ENCODE measurements at regions not wholly inside any gene's neighbourhood (a gene's known extent, or its start where the extent isn't known, plus 50 kb on each side); places are given as distances from the start of the nearest gene placed in this dataset.

DNA sequence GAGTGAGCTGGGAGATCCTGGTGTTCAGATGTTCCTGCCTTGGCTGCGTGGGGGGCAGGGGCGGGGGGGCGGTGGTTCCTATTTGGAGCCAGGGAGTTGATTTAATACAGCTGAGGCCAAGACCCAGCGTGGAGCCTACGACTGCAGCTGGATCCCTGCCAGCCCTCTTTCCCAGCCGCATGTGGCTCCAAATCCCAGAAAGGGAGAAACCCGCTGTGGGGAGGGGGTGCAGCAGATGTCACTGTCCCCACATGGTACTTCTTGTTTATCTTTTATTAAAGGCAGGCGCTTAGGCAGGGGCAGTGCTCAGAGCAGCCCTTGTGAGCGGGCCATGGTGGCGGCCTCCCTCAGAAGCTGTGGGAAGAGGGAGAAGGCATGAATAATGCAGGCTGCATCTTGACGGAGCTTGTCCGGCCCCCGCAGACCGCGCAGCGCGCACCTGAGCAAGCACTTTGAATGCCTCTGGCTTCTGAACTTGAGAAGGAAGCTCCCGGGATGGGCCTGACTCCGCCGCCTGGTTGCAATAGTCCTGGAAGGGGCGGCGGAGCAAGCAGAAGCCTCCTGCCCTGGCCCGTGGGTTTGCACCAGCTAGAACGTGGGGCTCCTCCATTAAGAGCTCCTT is 112.1 kb downstream of the GLI2 start:
- Mint-ChIP-seq H3K9me3 (peaks cover 11% of the 10 kb centered on the region), H3K27me3 (ENCODE audit: low read depth) (no peaks in the 10 kb centered on the region), H3K4me3 (no peak overlapping the region), H3K36me3 (ENCODE audit: insufficient read depth) (no peaks in the 10 kb centered on the region), H3K4me1 (ENCODE audit: low read depth) (no peaks in the 10 kb centered on the region)
- DNase-seq (no peak), ATAC-seq (no peak)

GRCh38 chr2:120849278-120849677 is 113.6 kb downstream of the GLI2 start:
- DNase-seq = no peak
- Mint-ChIP-seq H3K9me3 (peaks cover 11% of the 10 kb centered on the region), H3K4me3 (no peak overlapping the region), H3K27me3 (ENCODE audit: low read depth) (no peaks in the 10 kb centered on the region), H3K4me1 (ENCODE audit: low read depth) (no peaks in the 10 kb centered on the region), H3K36me3 (ENCODE audit: insufficient read depth) (no peaks in the 10 kb centered on the region)
- no peak for ATAC-seq

DNA sequence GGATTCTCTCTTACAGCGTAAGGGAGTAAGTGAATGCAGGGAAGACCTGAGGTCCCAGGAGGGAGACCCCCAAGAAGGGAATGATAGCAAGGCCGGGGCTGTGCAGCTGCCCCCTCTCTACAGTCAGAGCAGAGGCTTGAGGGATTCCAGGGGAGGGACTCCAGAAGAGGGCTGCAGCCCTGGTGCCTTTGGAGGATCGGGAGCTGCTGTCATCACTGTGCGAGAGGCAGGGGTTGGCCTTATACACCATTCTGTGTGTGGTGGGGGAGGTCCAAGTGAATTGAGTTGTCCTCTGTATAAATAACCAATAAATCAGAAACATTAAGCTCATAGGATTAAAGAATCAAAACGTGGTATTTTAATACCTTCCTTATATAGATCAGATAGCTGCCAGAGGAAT is 114.9 kb downstream of the GLI2 start:
- no peak for ATAC-seq
- H3K9me3 Mint-ChIP-seq = peaks cover 11% of the 10 kb centered on the region
- no peak overlapping the region for H3K4me3 Mint-ChIP-seq
- no peaks in the 10 kb centered on the region for H3K36me3 Mint-ChIP-seq (ENCODE audit: insufficient read depth)
- no peaks in the 10 kb centered on the region for H3K27me3 Mint-ChIP-seq (ENCODE audit: low read depth)
- no peak for DNase-seq
- H3K4me1 Mint-ChIP-seq (ENCODE audit: low read depth) = no peaks in the 10 kb centered on the region

DNA sequence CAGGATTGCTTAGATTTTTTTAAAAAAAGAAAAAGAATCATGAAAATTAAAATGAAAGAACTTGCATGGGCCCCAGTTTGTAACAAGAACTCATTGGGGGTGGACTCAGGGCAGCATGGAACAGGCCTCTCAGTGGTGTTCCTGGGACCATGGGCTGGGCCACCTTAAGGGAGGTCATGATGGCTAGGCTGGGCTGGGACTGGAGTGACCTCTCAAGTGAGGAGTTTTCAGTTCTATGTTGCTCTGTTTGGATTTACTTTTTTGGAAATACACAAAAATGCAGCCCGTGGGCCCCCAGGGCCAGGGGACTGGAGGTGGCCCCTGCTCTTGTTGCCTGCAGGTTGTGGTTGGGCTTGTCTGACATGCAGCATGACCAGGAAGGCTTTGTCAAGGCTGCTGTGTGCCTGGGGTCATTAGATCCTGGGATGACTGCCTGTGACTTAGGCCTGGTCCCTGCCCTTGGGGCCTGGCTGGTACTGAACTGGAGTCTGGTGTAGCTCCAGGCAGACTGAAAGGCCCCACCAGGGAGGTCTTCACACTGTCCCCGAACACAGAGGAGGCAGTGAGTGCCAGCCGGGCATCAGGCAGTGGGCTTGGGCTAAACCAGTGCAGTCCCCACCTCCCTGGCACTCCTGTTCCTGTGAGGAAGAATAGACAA is 115.6 kb downstream of the GLI2 start:
- no peak overlapping the region for H3K4me3 Mint-ChIP-seq
- no peaks in the 10 kb centered on the region for H3K27me3 Mint-ChIP-seq (ENCODE audit: low read depth)
- H3K36me3 Mint-ChIP-seq (ENCODE audit: insufficient read depth) = no peaks in the 10 kb centered on the region
- no peaks in the 10 kb centered on the region for H3K4me1 Mint-ChIP-seq (ENCODE audit: low read depth)
- peaks cover 11% of the 10 kb centered on the region for H3K9me3 Mint-ChIP-seq
- DNase-seq (no peak), ATAC-seq (no peak)

- Mint-ChIP-seq H3K36me3 (ENCODE audit: insufficient read depth) (no peaks in the 10 kb centered on the region), H3K27me3 (ENCODE audit: low read depth) (no peaks in the 10 kb centered on the region)
- no peak for ATAC-seq
These were observed 116.6 kb downstream of the GLI2 start for GRCh38 chr2:120852200-120852815.

GRCh38 chr2:120853306-120854013 is 117.8 kb downstream of the GLI2 start:
- no peak for ATAC-seq
- H3K9me3 Mint-ChIP-seq = peaks cover 11% of the 10 kb centered on the region
- DNase-seq = no peak
- H3K27me3 Mint-ChIP-seq (ENCODE audit: low read depth) = no peaks in the 10 kb centered on the region
- no peaks in the 10 kb centered on the region for H3K36me3 Mint-ChIP-seq (ENCODE audit: insufficient read depth)
- no peaks in the 10 kb centered on the region for H3K4me1 Mint-ChIP-seq (ENCODE audit: low read depth)
- H3K4me3 Mint-ChIP-seq = no peak overlapping the region

More at GRCh38 chr2:120852200-120852815, 116.6 kb downstream of the GLI2 start:
- DNase-seq = no peak
- peaks cover 11% of the 10 kb centered on the region for H3K9me3 Mint-ChIP-seq
- H3K4me1 Mint-ChIP-seq (ENCODE audit: low read depth) = no peaks in the 10 kb centered on the region
- no peak overlapping the region for H3K4me3 Mint-ChIP-seq

GRCh38 chr2:120854014-120854620 is 118.4 kb downstream of the GLI2 start:
- DNase-seq = no peak
- Mint-ChIP-seq H3K36me3 (ENCODE audit: insufficient read depth) (no peaks in the 10 kb centered on the region), H3K4me1 (ENCODE audit: low read depth) (no peaks in the 10 kb centered on the region), H3K27me3 (ENCODE audit: low read depth) (no peaks in the 10 kb centered on the region), H3K4me3 (no peak overlapping the region), H3K9me3 (peaks cover 11% of the 10 kb centered on the region)
- ATAC-seq = no peak

GRCh38 chr2:120854766-120855530 is 119.3 kb downstream of the GLI2 start:
- H3K4me3 Mint-ChIP-seq = no peak overlapping the region
- no peaks in the 10 kb centered on the region for H3K27me3 Mint-ChIP-seq (ENCODE audit: low read depth)
- peaks cover 4% of the 10 kb centered on the region for H3K9me3 Mint-ChIP-seq
- H3K36me3 Mint-ChIP-seq (ENCODE audit: insufficient read depth) = no peaks in the 10 kb centered on the region
- DNase-seq (no peak), ATAC-seq (no peak)
- no peaks in the 10 kb centered on the region for H3K4me1 Mint-ChIP-seq (ENCODE audit: low read depth)

DNA sequence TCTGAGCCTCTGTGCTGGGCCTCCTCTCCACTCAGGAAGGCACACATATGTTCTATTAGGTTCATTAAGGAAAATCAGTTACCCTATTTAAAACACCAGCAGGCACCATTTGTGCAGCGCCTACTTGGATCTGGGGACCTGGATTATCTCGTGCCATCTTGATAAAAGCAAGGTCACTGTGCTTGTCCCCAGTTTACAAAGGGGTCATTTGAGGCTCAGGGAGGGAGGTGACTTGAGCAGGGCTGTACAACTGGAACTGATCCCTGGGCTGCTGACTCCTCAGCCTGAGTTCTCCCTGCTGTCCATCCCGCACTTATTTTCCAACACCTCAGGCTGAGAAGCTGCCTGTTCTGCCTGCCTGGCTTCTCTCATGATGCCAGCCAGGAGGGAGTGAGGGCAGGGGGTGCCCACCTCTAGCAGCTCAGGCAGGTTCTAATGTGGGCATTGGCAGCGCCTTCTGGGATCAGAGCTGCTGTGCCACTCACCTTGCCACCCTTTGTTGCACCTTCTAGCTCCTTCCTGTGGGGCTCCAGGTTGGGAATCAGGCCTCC is 120.3 kb downstream of the GLI2 start:
- H3K9me3 Mint-ChIP-seq = no peaks in the 10 kb centered on the region
- no peak overlapping the region for H3K4me3 Mint-ChIP-seq
- H3K27me3 Mint-ChIP-seq (ENCODE audit: low read depth) = no peaks in the 10 kb centered on the region
- no peak for DNase-seq
- no peaks in the 10 kb centered on the region for H3K36me3 Mint-ChIP-seq (ENCODE audit: insufficient read depth)
- H3K4me1 Mint-ChIP-seq (ENCODE audit: low read depth) = no peaks in the 10 kb centered on the region
- ATAC-seq = no peak

DNA sequence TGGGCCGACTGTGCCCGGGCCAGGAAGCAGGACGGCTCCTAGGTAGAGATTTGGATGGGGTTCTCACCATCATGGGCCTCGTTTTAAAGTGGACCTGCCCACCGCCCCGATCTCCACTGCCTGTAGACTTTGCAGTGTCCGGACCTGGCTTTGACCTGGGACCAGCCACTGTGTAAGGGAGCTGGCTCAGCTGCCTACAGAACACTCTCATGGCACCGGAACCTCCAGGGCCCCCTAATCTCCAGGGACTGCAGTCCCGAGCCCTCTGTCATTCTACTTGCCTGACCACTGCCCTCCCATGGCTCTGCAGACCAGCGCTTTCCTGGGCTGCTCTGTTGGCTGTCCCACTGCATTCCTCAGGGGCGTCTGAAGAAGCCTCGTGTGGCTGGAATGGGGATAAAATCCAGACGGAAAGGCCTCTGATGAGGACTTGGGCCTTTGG is 120.8 kb downstream of the GLI2 start:
- Mint-ChIP-seq H3K9me3 (no peaks in the 10 kb centered on the region), H3K4me1 (ENCODE audit: low read depth) (no peaks in the 10 kb centered on the region), H3K36me3 (ENCODE audit: insufficient read depth) (no peaks in the 10 kb centered on the region), H3K4me3 (no peak overlapping the region), H3K27me3 (ENCODE audit: low read depth) (no peaks in the 10 kb centered on the region)
- ATAC-seq (no peak), DNase-seq (no peak)

- H3K4me3 Mint-ChIP-seq = no peak overlapping the region
- no peaks in the 10 kb centered on the region for H3K27me3 Mint-ChIP-seq (ENCODE audit: low read depth)
- no peak for DNase-seq
- no peaks in the 10 kb centered on the region for H3K9me3 Mint-ChIP-seq
- no peaks in the 10 kb centered on the region for H3K4me1 Mint-ChIP-seq (ENCODE audit: low read depth)
- H3K36me3 Mint-ChIP-seq (ENCODE audit: insufficient read depth) = no peaks in the 10 kb centered on the region
- no peak for ATAC-seq
These were observed 121.8 kb downstream of the GLI2 start for GRCh38 chr2:120857422-120857821.

DNA sequence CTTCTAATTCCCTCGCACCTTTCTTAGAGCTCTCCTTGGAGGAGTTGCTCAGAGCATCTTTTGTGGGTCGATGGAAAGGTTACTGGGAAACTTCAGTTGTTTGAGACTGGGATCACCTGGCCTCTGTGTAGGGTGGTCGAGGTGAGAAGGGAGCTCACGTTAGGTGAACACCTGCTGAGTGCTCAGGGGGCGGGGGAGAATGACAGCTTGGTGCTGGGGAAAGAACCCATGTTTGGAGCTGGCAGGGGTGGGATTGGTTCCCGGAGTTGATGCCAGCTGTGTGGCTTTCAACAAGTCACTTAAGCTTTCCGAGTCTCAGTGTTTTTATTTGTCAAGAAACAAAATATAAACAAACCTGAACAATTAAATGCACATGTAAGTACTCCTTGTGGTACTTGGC is 122.3 kb downstream of the GLI2 start:
- H3K9me3 Mint-ChIP-seq = no peaks in the 10 kb centered on the region
- no peaks in the 10 kb centered on the region for H3K36me3 Mint-ChIP-seq (ENCODE audit: insufficient read depth)
- ATAC-seq = no peak
- no peak for DNase-seq
- no peaks in the 10 kb centered on the region for H3K27me3 Mint-ChIP-seq (ENCODE audit: low read depth)
- H3K4me1 Mint-ChIP-seq (ENCODE audit: low read depth) = no peaks in the 10 kb centered on the region
- H3K4me3 Mint-ChIP-seq = no peak overlapping the region

GRCh38 chr2:120858361-120859106 is 122.9 kb downstream of the GLI2 start:
- H3K27me3 Mint-ChIP-seq (ENCODE audit: low read depth) = no peaks in the 10 kb centered on the region
- ATAC-seq = no peak

More at GRCh38 chr2:120858361-120859106, 122.9 kb downstream of the GLI2 start:
- Mint-ChIP-seq H3K4me3 (no peak overlapping the region), H3K9me3 (no peaks in the 10 kb centered on the region), H3K4me1 (ENCODE audit: low read depth) (no peaks in the 10 kb centered on the region), H3K36me3 (ENCODE audit: insufficient read depth) (no peaks in the 10 kb centered on the region)
- DNase-seq = no peak
